GM19438 (cell line): ENCODE measurements at regions not wholly inside any gene's neighbourhood (a gene's known extent, or its start where the extent isn't known, plus 50 kb on each side); places are given as distances from the start of the nearest gene placed in this dataset.

Experiments used
- ATAC-seq: cut with Tn5 transposase; IDR thresholded peaks from one replicate; pipeline ENCODE4 v1.9.1; 2021; ENCODE audit warnings: low read depth; ENCODE audit not compliant: unreplicated experiment

DNA sequence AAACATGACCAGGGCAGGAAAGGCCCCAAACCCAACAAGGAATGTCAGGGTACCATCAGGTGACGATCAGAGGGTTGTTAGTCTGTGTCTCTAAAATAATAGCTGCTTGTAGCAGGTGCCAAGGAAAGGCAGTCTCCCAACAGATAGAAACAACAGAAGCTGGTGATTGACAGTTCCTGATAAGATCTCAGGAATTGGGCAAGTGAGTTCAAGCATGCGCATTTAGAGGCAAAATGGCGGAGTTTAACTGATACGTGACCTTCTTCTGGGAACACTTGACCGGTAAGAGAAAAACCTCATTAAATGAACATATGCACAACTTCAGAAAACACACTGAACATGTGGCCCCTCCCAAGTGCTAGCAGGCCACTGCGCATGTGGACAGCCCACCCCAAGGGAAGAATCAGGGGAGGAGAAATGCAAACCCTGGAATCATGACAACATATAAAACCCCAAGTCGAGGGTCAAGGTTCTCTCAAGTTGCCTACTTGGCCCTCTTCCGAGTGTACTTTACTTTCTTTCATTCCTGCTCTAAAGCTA, 664.9 kb downstream of the KCNJ3 start:
- no peak for ATAC-seq

GRCh38 chr2:155357172-155357571, 658.7 kb downstream of the KCNJ3 start:
- no peak for ATAC-seq

GRCh38 chr2:155356250-155356649, 657.8 kb downstream of the KCNJ3 start:
- ATAC-seq = no peak

- no peak for ATAC-seq
These were observed 652.5 kb downstream of the KCNJ3 start for GRCh38 chr2:155350783-155351580.

GRCh38 chr2:155332016-155332415, 633.5 kb downstream of the KCNJ3 start:
- ATAC-seq = no peak

DNA sequence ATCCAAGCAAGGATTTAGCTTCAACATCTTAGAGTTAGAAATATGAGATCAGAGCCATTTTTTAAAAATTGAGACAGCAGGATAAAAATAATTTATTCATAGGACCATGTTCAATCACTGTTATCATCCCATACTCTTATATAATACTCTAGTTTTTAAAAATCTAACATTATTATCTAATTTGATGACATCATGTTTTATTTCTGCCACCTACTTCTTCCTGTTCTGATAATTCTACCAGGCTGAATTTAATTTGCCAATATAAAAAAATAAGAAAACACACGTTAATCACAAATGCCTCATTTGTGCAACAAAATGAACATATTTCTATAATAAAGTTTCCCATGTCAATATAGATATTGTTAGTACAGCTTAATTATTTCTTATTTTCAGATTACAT, 621.7 kb downstream of the KCNJ3 start:
- no peak for ATAC-seq

DNA sequence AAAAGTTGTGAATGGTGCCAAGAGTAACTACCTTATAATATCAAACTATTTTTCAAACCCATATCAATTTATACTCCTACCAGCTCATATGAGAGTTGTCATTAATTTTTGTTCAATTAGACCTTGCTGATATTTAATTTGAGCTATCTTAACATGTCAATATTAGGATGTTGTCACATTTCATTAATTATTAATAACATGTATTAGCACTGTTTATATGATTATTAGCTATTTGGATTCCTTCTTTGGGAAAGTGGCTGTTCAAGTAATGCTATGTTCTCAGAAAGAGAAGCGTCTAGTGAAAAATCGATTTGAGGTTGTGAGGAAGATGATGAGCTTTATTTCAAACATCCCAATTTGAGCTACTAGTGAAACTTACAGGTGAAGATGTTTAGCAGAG, 620.2 kb downstream of the KCNJ3 start:
- ATAC-seq = no peak

- ATAC-seq = no peak
These were observed 617.3 kb downstream of the KCNJ3 start for GRCh38 chr2:155315768-155316167.

- ATAC-seq = no peak
These were observed 612.1 kb downstream of the KCNJ3 start for GRCh38 chr2:155310589-155310988.

- ATAC-seq = no peak
These were observed 611.0 kb downstream of the KCNJ3 start for GRCh38 chr2:155309483-155309882.

- ATAC-seq = no peak
These were observed 610.0 kb downstream of the KCNJ3 start for GRCh38 chr2:155308367-155309009.

GRCh38 chr2:155301221-155301620, 602.7 kb downstream of the KCNJ3 start:
- no peak for ATAC-seq

DNA sequence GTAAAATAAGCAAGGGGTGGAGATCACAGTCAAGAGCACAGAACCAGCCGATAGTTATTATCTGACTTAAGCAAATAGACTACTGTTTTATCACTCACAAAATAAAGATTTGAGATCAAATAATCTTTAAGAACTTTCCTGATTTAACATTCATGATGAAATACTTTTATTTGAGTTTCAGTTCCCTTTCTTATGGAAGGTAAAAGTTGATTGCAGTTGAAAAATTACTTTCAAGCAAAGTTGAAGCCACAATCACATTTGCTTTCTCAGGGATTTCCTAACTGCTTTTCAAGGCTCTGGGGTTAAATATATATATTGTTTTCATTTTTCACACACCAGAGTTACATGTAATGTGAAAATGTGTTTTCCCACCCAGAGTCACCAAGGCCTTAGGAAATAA, 599.5 kb downstream of the KCNJ3 start:
- no peak for ATAC-seq

DNA sequence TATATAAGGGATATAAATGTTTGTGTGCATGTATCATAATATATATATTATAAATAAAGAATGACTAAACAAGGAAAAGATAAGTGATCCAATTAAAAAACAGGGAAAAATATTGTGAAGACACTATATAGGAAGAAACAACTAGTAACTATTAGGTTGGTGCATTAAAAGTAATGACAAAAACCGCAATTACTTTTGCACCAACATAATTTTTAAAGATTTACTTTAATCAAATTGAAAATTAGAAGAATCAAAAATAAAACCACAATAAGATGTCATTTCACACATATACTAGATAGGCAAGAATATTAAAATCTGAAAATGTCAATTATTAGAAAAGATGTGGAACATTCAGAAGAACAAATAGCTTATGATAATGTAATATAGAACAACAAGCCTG, 595.9 kb downstream of the KCNJ3 start:
- ATAC-seq = no peak

GRCh38 chr2:155281907-155282306, 583.4 kb downstream of the KCNJ3 start:
- no peak for ATAC-seq

- no peak for ATAC-seq
These were observed 574.8 kb downstream of the KCNJ3 start for GRCh38 chr2:155273323-155273722.

DNA sequence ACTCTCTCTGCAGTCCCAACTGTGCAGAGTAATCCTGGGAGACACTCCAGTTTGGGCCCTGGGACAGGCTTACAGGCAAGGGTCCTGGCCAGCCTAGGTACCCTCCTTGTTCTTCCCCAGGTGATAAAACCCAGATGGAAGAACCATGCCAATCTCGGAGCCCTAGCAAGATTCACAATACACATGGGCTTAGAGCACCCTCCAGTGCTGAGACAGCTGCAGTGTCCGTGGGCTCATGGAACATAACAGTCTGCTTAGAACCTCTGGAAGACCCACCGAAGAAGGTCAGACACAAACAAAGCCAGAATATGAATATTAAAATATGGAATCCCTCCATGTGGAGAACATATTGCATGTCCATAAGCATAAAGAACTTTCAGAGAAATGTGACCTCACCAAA, 568.1 kb downstream of the KCNJ3 start:
- no peak for ATAC-seq

DNA sequence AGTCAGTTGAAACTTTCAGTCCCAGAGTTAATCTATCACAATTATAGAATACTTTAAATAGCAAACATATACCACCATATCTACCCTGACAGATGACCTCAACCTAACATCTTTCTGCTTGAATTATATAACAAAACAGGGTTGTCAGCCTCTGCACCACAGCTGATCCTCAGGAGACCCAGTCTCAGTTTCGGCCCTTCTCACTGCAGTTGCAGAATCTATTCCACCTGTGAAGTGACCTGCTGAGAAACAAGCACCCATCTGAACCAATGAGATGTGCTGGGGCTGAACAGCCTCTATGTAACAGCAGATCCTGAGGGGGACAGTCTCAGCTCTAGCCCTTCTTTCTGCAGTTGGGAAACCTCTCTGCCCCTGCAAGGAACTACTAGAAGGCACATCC, 567.6 kb downstream of the KCNJ3 start:
- no peak for ATAC-seq

- ATAC-seq = no peak
These were observed 558.3 kb downstream of the KCNJ3 start for GRCh38 chr2:155256803-155257202.

GRCh38 chr2:155250800-155251199, 552.3 kb downstream of the KCNJ3 start:
- no peak for ATAC-seq

- no peak for ATAC-seq
These were observed 541.7 kb downstream of the KCNJ3 start for GRCh38 chr2:155240176-155240575.

DNA sequence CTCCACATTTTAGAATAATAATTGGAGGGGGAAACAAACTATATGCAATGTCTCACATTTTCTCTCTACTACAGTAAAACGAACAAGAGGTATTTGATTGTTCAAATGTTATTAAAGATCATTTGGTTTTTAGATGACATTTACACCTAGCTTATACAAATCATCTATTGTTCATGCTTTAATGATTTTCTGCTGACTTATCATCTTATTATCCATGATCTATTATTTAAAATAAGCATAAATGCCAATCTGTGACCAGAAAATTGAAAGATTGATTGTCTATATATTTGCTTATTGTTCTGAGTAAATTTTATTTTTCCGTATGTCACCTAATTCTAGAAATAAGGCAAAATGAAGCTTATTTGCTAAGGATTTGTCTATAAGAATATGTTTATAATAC, 537.2 kb downstream of the KCNJ3 start:
- no peak for ATAC-seq
